Islet precursor cell (in vitro differentiated cells): ENCODE measurements at regions not wholly inside any gene's neighbourhood (a gene's known extent, or its start where the extent isn't known, plus 50 kb on each side); places are given as distances from the start of the nearest gene placed in this dataset.
"Not testable (repeated sequence)": the region's sequence is repeated elsewhere in the genome, so short reads cannot be mapped to it uniquely, and the experiment has no call there.

Source experiments
- DNase-seq: peaks from one replicate; pipeline ENCODE4 v3.0.0-alpha.2; 2018

DNA sequence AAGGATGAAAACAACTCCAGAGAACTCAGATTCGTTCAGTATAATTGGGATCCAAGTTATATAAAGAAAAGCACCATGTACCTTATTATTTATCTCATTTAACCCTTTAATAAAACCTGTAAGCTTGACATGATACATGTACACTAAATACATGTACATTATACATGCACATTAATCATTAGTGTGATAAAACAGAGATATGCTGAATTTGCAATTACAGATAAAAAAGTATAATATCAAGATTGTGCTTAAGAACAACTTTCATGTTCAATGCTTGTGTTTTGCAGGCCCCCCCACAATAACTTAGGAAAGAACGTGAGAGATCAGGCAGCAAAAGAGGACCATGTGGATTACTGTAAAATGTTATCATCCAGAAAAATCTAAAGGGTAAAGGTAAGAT is 385.4 kb upstream of the GYPC start:
- DNase-seq: no peak

DNA sequence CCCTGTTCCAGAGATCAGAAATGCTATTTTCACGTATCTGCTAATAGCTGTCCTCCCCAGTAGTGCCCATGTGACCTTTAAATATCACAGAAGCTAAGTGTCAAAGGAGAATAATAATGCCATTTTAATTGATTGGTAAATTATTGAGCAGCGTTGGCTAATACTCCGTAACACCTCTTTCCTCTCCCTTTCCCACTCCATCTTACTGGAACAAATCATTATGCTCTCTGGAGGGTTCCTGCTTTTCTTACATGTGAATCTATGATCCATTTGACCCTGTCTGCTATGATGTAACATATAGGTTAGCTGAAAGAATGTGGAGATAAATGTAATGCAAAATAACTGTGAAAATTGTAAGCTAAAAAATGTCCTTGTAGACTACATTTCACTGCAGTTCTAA is 383.6 kb upstream of the GYPC start:
- no peak for DNase-seq

DNA sequence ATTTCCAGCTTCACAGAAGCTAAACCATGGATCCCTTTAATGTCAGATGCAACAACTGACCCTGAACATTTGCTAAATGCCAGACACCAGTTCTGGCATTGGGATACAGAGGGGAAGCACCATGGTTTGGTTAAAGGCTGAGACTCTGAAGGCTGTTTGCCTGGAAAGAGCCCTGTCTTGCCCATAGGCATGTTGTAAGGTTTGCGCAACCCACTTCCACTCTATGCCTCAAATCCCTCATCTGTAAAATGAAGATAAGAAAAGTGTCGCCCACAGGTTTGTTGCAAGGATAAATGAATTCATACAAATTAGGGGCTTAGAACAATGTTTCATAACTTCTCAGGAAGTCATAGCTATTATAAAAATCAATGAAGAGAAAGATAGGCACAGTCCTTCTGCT is 380.9 kb upstream of the GYPC start:
- no peak for DNase-seq

DNA sequence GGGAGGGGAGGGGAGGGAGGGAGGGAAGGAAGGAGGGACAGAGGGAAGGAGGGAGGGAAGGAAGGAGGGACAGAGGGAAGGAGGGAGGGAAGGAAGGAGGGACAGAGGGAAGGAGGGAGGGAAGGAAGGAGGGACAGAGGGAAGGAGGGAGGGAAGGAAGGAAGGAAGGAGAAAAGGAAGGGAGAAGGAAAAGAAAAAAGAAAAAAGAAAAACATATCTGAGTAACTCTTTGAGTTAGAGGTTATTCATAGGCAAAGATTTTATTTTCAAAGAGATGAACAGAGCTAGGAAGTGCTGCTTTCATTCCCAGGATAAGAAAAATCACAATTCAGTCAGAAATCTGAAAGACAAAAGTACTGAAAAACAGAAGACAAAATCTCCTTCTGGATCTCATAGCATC is 379.7 kb upstream of the GYPC start:
- DNase-seq: not testable (repeated sequence)

DNA sequence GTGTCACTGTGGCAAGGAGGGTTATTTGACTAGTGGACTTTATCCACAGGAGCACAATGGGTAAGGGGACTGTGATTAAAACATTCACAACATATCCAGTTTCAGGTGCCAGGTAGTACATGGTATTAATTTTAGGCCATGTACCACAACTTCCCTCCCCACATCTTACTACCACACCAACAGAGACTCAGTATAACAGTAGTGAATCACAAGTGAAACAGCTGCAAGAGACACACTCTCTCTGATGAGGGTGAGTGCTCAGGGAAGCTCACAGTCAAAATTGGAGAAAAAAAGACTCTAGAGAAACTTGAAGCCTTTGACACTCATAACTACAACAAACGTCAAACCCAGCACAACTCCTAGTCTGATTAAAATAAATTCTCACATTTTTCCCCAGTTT is 367.6 kb upstream of the GYPC start:
- no peak for DNase-seq

DNA sequence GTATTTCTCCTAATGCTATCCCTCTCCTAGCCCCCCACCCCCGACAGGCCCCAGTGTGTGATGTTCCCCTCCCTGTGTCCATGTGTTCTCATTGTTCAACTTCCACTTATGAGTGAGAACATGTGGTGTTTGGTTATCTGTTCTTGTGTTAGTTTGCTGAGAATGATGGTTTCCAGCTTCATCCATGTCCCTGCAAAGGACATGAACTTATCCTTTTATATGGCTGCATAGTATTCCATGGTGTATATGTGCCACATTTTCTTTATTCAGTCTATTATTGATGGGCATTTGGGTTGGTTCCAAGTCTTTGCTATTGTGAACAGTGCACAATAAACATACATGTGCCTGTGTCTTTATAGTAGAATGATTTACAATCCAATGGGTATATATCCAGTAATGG is 362.0 kb upstream of the GYPC start:
- not testable (repeated sequence) for DNase-seq

DNA sequence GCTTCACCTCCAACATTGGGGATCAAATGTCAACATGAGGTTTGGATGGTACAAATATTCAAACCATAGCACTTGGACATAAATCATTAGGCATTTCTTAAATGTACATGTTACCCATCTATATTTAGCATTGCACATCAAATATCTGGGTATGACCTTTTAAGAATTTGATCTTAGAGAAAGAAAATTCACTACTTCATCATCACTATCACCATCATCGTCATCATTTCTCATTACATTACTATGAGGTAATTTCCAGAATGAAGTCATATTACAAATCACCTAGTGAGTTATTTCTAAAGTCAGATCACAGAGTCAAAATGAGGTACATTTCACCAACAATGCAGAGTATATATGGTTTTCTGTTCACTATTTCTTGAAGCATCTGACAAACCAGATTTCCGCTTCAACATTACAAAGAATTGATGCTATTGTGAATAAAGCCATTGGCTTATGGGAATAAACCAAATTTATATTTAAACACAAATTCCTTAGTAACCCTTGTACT is 356.4 kb upstream of the GYPC start:
- no peak for DNase-seq

DNA sequence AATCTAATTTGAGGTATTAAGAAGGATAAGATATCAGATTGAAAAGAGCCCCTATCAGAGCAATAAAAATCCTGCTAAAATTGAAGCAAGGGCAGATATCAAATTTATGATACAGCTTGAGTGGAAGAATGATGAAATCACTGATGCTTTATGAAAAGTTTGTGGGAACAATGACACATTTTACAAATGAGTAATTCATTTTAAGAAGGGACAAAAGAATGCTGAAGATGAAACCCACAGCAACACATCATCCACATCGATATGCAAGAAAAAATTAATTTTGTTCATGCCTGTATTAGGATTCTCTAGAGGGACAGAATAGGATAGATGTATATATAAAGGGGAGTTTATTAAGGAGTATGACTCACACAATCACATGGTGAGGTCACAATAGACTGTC is 355.6 kb upstream of the GYPC start:
- no peak for DNase-seq

DNA sequence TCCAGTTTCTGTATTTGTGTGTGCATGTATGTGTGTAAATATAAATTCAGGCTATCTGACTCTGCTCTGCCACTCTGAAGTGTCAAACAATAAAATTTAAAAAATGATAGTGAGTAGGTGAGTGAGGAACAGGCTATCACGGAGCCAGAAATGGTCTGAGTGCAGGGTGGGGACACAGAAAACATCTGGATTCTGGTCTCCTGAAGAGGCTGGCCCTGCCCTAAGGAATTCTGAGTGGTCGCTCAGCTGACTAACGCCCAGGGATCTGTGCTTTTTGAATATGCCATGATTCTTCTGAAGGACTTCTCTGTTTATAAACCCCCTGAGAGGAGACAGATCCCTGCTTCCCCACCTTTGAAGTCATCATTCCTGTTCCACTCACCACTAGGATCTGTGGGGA is 353.9 kb upstream of the GYPC start:
- peak; percentile 70 for DNase-seq

DNA sequence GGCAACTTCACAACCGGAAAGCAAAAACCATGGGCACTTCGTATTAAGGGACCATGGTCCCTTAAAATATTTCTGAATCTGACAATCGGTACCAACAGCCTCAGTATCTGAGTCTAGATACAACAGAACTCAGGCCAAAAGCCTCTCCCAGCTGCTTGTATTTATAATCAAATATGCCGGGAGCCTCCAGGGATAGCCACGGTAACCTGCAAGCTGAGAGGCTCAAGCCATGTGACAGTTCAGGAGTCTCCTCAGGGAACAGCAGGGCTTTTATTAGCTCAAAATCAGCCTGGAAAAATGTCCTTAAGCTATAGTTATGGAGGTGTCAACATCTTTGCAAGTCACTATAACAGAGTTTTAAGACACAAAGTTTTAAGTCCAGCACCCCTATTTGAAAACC is 352.8 kb upstream of the GYPC start:
- DNase-seq: no peak

DNA sequence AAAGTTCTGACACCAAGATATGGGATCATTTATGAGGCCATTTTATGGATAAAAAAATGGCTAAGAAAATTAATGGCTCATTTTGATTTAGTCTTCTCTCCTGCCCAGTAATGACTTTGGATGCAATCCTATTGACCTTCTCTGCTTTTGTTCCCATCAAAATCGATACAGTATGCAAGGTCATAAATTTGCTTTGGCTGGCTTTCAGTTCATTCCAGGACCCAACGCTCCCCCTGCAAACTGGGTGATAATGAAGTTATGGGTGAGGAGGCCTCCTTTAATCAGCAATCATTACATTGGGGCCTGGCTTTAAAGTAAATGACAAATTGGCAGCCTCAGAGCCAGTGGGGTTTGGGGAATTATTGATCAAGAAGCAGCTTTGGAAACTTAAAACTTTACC is 351.8 kb upstream of the GYPC start:
- no peak for DNase-seq

DNA sequence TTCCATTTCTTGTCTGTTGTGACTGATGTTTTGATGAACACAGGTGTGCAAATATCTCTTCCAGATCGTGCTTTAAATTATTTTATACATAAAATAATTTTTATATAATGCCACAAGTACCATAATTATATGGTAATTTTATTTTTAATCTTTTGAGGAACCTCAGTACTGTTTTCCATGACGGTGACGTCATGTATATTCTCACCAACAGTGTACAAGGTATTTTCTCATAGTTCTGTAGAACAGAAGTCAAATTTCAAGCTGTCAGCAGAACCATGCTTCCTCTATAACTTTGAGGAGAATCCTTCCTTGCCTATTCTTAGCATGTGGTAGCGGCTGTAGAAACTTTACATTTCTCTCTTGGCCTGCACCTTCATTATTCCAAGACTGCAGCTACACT is 349.4 kb upstream of the GYPC start:
- no peak for DNase-seq

DNA sequence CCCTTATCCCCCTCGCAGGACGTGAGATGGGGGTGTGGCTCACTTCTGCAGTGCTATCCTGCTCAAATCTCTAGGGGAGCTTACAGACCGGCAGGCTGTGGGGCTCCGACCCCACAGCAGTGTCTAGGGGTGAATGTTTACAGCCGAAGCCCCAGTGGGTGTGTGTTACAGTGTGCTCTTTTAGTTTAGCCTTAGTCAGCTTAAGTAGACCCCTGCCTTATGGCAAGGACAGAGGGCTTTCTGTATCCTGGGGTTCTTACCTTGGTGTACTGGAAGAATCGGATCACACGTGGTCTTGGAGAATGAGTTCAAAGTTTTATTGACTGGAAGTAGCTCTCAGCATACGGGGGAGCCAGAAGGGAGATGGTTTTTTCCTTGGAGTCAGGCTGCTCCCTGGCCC is 348.2 kb upstream of the GYPC start:
- DNase-seq: no peak

DNA sequence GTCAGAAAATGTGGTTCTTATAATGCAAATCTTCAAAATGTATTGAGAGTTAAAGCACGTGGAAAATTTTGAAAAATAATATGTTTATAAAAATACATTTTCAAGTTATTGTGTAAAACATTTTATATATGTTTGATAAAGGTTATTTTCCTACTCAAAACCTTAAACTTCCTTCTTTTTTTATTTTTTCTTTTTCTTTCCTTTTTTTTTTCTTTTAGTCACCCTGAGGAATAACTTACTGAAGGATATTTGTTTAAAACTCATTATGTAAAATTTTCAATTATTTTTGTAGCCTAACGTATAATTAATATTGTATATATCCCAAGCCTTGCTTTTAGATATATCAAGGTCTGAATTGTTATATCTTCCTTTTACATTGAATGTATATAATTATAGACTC is 346.8 kb upstream of the GYPC start:
- DNase-seq: no peak

DNA sequence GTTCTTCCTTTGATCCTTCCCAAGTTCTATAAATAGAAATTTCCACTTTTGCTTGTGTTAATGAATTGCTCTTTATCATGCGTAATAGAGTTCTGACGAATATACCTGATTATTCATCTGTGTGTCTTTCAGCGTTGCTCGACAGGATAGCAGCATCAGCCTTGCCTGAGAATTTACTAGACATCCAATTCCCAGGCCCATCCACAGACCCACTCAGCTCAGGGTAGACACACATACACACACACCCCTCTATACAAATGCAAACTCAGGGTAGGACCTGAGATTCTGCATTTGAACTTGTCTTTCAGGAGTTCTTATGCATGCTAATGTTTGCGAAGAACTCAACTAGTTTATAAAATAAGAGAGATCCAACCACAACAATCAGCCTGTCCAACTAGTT is 343.4 kb upstream of the GYPC start:
- no peak for DNase-seq

DNA sequence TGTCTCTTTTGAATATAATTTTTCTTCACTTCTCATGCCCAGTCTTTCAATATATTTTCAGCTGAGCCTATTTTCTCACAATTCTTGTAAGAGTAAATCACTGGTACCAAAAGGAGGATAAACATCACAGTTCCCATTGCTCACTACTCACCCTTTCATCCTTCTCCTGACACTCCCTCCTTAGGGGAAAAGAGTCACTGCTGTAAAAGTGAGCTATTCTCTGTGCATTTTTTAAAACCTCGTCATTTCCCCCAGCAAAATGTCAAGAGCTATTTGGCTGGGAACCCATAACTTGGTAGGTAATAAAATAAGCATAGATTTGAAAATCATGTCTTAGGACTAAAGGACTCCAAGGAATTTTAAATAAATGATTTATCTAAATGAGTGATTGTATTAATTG is 340.1 kb upstream of the GYPC start:
- DNase-seq: no peak

DNA sequence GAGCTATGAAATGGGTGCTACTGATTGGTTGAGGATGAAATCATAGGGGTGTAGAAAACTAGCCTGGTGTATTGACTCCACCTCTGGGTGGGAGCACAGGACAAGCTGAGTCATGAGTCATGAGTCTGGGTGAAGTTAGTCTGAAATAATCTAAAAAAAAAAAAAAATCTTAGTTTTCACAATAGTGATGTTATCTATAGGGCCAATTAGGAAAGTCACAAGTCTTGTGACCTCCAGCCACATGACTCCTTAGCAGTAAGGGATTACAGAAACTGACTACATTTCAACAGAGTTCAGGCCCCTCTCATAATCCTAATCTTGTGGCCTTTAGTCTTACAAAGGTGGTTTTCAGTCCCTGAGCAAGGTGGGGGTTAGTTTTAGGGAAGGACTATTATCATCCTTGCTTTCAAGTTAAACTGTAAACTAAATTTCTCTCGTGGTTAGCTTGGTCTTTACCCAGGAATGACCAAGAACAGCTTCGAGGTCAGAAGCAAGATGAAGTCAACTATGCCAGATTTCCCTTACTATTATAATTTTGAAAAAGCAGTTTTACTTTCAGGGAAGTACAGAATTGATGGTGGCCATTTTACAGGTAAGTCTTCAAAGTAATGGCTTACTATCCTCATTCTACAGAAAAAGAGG is 338.0 kb upstream of the GYPC start:
- DNase-seq: no peak

DNA sequence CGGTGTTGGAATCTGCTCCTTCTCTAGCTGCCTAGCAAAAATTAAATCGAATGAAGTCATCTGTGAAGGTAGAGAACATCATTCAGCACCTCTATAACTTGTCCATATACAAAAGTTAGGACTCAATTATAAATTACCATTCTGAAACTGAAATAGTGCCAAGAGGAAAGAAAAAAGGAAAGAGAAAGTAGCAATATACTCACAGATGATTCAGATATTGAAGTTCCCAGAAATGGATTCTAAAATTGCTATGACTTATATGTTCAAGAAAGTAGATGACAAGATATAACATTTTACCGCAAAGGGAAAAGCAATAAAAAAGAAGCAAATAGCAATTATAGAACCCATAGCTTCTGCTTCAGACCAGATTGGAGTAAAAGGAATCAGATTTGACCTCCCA is 333.6 kb upstream of the GYPC start:
- DNase-seq: no peak

DNA sequence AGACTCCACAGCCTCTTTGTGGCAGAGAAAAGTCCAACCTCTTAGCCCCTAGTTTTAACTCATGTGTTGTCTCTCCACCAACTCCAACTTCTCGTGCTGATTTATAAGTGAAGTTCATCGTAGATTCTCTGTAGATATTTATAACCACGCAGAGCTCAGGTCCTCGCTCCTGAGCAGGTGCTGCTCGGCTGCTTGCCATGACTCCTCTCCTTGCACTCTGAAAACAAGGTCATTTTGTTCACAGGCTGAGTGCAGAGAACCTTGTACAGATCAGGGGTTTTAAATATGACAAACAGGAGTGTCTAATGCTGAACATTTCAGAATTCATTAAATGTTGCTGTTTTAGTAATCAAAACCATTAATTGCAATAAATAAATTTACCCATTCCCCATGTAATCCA is 330.8 kb upstream of the GYPC start:
- no peak for DNase-seq

DNA sequence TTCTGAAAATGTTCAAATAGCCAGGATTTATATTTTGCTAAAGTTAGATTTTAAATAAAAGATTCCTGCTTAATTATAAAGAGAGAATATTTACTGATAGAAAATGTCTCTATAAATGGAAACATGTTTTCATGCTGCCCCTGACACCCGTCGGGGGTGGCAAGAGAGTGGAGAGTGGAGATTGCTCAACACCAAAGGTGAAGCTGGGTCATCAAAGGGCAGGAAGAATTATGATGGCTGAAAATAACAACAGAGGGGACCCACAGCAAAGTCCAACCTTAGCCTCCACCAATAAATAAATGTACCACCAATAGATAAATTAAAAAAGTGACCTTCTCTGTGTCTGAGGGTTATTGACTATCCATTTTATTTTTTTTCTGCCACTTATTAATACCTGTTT is 326.8 kb upstream of the GYPC start:
- no peak for DNase-seq

DNA sequence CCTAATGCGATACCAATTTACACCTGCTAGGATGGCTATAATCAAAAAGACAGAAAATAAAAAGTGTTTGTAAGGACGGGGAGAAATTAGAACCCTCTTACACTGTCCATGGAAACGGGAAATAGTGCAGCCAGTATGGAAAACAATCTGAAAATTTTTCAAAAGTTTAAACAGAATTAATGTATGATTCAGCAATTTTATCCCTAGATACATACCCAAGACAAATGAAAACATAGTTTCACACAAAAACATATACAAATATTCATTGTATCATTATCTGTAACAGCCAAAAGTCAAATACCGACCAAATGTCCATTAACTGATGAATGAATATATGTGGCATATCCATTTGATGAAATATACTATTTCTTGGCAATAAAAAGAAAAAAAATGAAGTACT is 313.5 kb upstream of the GYPC start:
- DNase-seq: no peak

DNA sequence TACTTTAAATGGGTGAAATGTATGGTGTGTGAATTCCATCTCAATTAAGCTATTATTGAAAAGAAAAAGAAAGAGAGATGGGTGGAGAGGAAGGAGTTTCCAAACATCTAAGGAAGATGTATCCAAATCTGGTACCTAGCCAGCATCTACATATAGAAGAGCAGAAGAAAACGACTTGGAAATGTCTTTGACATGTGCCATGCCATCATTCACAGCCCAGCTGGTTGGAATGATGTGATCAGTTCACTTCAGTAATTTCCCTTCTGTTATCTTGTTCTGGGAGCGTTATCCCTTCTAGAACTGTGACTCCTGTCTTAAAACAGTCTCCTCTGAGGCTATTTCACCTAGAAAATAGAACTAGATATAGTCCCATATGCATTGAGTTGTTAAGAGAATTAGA is 312.8 kb upstream of the GYPC start:
- no peak for DNase-seq

DNA sequence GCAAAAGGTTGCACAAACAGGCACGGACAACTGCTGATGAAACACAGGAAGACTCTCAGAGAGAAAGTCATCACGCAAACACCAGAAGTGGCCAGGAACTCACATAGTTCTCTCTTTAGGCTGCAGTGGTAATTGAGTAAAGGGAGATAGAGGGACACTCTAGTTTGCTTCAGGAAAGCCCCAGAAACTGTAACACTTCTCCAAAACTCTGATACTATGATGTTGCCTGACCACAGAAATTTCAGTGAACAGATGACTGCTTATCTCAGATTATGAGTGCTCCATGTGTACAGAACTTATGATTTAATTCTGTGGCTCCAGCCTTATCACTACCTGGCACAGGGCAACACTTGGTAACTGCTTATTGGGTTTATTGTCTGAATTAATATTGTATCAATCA is 311.5 kb upstream of the GYPC start:
- no peak for DNase-seq

DNA sequence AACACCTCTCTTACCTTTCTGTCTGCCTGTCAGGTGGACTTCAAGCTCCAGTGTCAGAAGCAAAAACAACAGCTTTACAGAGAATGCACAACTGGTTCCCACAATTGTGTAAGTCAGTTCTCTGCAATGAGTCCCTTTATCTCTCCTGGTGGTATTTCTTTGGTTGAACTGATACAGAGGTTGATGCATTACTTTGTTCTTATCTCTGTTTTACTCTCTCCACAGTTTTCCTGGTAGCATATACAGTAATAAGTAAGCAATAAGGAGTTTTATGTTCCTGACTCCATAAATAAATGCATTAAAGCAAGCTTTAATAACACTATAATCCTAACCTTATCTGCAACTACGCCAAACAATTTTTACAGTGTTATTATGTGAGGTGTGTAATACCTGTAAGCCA is 310.3 kb upstream of the GYPC start:
- DNase-seq: no peak

DNA sequence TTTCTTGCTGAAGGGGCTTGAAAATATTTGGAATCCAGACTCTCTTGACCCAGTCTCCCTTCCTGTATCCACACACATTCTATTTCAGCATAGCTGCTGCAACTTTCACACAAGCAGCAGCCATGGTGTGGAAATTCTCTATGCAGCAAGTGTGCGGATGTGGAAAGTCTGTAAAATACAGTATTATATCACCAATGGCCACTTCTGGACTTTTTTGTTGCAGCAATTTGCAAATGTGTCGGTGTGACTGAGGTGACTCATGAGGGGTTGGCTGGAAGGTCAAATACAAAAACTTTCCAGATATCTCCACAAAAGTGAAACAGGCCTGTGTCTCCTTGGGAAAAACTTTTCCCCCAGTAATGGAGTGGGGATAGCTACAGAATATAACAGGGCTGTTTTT is 299.3 kb upstream of the GYPC start:
- no peak for DNase-seq

DNA sequence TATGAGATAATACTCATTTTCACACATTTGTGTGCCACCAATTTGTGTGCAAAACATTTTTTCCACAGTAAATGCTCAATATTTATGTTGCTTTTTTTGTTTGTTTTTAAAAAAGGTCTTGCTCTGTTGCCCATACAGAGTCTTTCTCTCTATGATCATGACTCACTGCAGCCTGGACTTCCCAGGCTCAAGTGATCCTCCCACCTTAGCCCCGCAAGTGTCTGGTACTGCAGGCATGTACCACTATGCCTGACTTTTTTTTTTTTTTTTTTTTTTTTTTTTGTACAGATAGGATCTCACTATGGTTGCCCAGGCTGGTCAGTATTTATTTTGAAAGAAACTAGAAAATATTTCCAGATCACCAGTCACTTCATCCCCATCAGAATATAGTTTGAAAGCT is 297.8 kb upstream of the GYPC start:
- peak; percentile 52 for DNase-seq
